ENCODE measurements at regions not wholly inside any gene's neighbourhood (a gene's known extent, or its start where the extent isn't known, plus 50 kb on each side); places are given as distances from the start of the nearest gene placed in this dataset.

DNA sequence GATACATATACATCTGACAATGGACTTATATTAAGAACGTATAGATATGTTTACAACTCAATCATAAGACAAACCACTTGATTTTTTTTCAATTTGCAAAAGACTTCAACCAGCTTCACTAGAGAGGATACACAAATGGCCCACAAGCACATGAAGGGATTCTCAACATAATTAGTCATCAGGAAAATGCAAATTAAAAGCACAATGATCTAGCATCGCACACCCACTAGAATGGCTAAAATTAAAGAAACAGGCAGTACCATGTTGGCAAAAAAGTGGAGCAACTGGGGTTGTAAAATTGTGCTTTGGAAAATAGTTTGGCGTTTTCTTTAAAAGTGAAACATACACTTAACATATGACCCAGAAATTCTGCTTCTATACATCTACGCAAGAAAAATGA, 80.0 kb upstream of the TRIO start:
- Histone ChIP-seq H3K4me2 (ENCODE audit: low read depth, low read length) (no peak overlapping the region), H3K27ac (ENCODE audit: extremely low read length, insufficient read depth, low read length) (no peak overlapping the region), H3K4me3 (replicated peaks in 1 of 3; ENCODE audit: insufficient read depth in 1 of 3, low read depth in 2 of 3, low read length in 3 of 3) (no peak overlapping the region), H2AFZ (ENCODE audit: low read length) (no peak overlapping the region), H3K4me1 (ENCODE audit: insufficient read depth, low read length) (no peaks in the 10 kb centered on the region), H3K9me3 (ENCODE audit: low read length) (no peaks in the 10 kb centered on the region), H3K27me3 (ENCODE audit: control insufficient read depth in 1 of 2, insufficient read depth in 2 of 2, low read length in 2 of 2) (peaks cover 0 to under 1% of the 10 kb centered on the region in 2 experiments; a peak in 1 of 5 replicates), H3K9ac (ENCODE audit: insufficient read depth, low read depth, low read length) (no peak overlapping the region), H3K79me2 (ENCODE audit: insufficient read depth, low read length) (no peaks in the 10 kb centered on the region), H4K20me1 (ENCODE audit: insufficient read depth, low read length) (no peaks in the 10 kb centered on the region), H3K36me3 (replicated peaks in 1 of 2; ENCODE audit: control insufficient read depth in 1 of 2, insufficient read depth in 2 of 2, low read length in 2 of 2) (no peaks in the 10 kb centered on the region)
- no peak for TF ChIP-seq XBP1 (CRISPR knock-in tag; IDR thresholded peaks at IDR 0.05)
- TF ChIP-seq ZBTB8A (CRISPR knock-in tag; IDR thresholded peaks at IDR 0.05; ENCODE audit: borderline replicate concordance, low read depth): no peak
- no peak for TF ChIP-seq KLF12 (CRISPR knock-in tag; IDR thresholded peaks at IDR 0.05; ENCODE audit: borderline replicate concordance)
- TF ChIP-seq NONO (IDR thresholded peaks at IDR 0.05): no peak
- TF ChIP-seq NONO (CRISPR knock-in tag; conservative IDR thresholded peaks at IDR 0.05): no peak
- TF ChIP-seq PHF5A (CRISPR knock-in tag; IDR thresholded peaks at IDR 0.05; ENCODE audit: low read depth, unreplicated experiment): no peak
- no peak for TF ChIP-seq WIZ (CRISPR knock-in tag; IDR thresholded peaks at IDR 0.05)
- TF ChIP-seq, protein P1, sequence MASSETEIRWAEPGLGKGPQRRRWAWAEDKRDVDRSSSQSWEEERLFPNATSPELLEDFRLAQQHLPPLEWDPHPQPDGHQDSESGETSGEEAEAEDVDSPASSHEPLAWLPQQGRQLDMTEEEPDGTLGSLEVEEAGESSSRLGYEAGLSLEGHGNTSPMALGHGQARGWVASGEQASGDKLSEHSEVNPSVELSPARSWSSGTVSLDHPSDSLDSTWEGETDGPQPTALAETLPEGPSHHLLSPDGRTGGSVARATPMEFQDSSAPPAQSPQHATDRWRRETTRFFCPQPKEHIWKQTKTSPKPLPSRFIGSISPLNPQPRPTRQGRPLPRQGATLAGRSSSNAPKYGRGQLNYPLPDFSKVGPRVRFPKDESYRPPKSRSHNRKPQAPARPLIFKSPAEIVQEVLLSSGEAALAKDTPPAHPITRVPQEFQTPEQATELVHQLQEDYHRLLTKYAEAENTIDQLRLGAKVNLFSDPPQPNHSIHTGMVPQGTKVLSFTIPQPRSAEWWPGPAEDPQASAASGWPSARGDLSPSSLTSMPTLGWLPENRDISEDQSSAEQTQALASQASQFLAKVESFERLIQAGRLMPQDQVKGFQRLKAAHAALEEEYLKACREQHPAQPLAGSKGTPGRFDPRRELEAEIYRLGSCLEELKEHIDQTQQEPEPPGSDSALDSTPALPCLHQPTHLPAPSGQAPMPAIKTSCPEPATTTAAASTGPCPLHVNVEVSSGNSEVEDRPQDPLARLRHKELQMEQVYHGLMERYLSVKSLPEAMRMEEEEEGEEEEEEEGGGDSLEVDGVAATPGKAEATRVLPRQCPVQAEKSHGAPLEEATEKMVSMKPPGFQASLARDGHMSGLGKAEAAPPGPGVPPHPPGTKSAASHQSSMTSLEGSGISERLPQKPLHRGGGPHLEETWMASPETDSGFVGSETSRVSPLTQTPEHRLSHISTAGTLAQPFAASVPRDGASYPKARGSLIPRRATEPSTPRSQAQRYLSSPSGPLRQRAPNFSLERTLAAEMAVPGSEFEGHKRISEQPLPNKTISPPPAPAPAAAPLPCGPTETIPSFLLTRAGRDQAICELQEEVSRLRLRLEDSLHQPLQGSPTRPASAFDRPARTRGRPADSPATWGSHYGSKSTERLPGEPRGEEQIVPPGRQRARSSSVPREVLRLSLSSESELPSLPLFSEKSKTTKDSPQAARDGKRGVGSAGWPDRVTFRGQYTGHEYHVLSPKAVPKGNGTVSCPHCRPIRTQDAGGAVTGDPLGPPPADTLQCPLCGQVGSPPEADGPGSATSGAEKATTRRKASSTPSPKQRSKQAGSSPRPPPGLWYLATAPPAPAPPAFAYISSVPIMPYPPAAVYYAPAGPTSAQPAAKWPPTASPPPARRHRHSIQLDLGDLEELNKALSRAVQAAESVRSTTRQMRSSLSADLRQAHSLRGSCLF (CRISPR knock-in tag; IDR thresholded peaks at IDR 0.05; ENCODE audit: borderline replicate concordance): no peak
- TF ChIP-seq ZNF674 (CRISPR knock-in tag; IDR thresholded peaks at IDR 0.05; ENCODE audit: low read depth): no peak
- WGBS (ENCODE audit: low lambda C conversion rate): 35% methylated on average over 4 of the region's 4 CpGs
- no TSS peak for BruUV-seq (replicated peaks)
- DNase-seq (ENCODE audit: low spot score): no peak
- no peak for ATAC-seq
- in situ Hi-C loops (cut with HindIII; ENCODE audit: extremely low pct_ligation_motif_present, low pct_unique_long_range_greater_than_20kb) (no loop called here), intact Hi-C loops (cut with micrococcal nuclease; ENCODE audit: unreplicated experiment) (no loop called here)
- CTCF ChIA-PET (ENCODE audit: low intra/inter-chr PET ratio, low total read pairs): no interaction called here
- FAIRE-seq: no peak
- POLR2A ChIA-PET: no interaction called here

Measured in HepG2 (cell line).